HepG2 (cell line): ENCODE measurements at regions not wholly inside any gene's neighbourhood (a gene's known extent, or its start where the extent isn't known, plus 50 kb on each side); places are given as distances from the start of the nearest gene placed in this dataset.

Experiments
- ATAC-seq: fragments of 200-7000 bp; cut with Tn5 transposase; 3 replicates; pipeline ENCODE4 v1.9.1; 2020; ENCODE audit warnings: mild to moderate bottlenecking, moderate library complexity
- BruUV-seq: library from RNA; stranded (reverse); fragments of 400-500 nt; replicated peaks from 2 replicates; lab custom pipeline; 2021; lab: Mats Ljungman, UMichigan
- CTCF ChIA-PET: fragments of 300-600 bp; formaldehyde crosslinking; extraction: SDS; loops from one replicate; lab custom pipeline; 2021; ENCODE audit warnings: low total read pairs, inconsistent platforms, low intra/inter-chr PET ratio; lab: Yijun Ruan, JAX
- POLR2A ChIA-PET: fragments of 350-600 bp; sonication (Branson Sonifier 250); formaldehyde crosslinking; loops from one replicate; lab custom pipeline; 2020; ENCODE audit warnings: antibody characterized with exemption, inconsistent platforms; lab: Yijun Ruan, JAX
- DNase-seq: peaks from one replicate; pipeline ENCODE4 v3.0.0-alpha.2; 2015; ENCODE audit warnings: low spot score
- FAIRE-seq: peaks from 3 replicates; lab custom pipeline; 2011; peaks lifted over from hg19 to GRCh38; lab: Jason Lieb, UNC
- H2AFZ ChIP-seq: one replicate; pipeline ENCODE4 v1.6.1; 2011; ENCODE audit warnings: low read length, inconsistent platforms
- H3K27ac ChIP-seq: fragments of 300-600 bp; 3 replicates; pipeline ENCODE4 v1.8.0; 2011; ENCODE audit warnings: mixed run types, mild to moderate bottlenecking, mixed read lengths, low read length, inconsistent platforms; ENCODE audit not compliant: insufficient read depth; ENCODE audit errors: extremely low read length
- H3K27me3 ChIP-seq, 2 experiments: fragments of 200-600 bp in 1 of 2; 2 replicates in 1 of 2; 3 replicates in 1 of 2; pipeline versions ENCODE4 v1.6.0 to v1.8.0; 2011; ENCODE audit warnings: low read length in 2 of 2, mild to moderate bottlenecking in 2 of 2, moderate library complexity in 2 of 2, inconsistent platforms in 1 of 2; ENCODE audit not compliant: insufficient read depth in 2 of 2, control insufficient read depth in 1 of 2
- H3K36me3 ChIP-seq, 2 experiments: fragments of 200-600 bp in 1 of 2; replicated peaks in 1 of 2; 2 replicates in 1 of 2; 3 replicates in 1 of 2; pipeline versions ENCODE4 v1.5.1 to v1.8.0; 2011; ENCODE audit warnings: low read length in 2 of 2, inconsistent platforms in 1 of 2; ENCODE audit not compliant: insufficient read depth in 2 of 2, control insufficient read depth in 1 of 2
- H3K4me1 ChIP-seq: 2 replicates; pipeline ENCODE4 v1.5.1; 2012; ENCODE audit warnings: low read length, inconsistent platforms; ENCODE audit not compliant: insufficient read depth
- H3K4me2 ChIP-seq: 2 replicates; pipeline ENCODE4 v1.6.0; 2011; ENCODE audit warnings: low read depth, low read length, inconsistent platforms
- H3K4me3 ChIP-seq, 3 experiments: fragments of 200-600 bp in 1 of 3; sonication (generic), shearing (Covaris generic) in 1 of 3; replicated peaks in 1 of 3; 2 replicates each; pipeline ENCODE4 v1.5.1; 2011 to 2016; ENCODE audit warnings: low read length in 3 of 3, inconsistent platforms in 2 of 3, low read depth in 2 of 3, mild to moderate bottlenecking in 2 of 3, control low read depth in 1 of 3, mixed read lengths in 1 of 3; ENCODE audit not compliant: insufficient read depth in 1 of 3
- H3K79me2 ChIP-seq: one replicate; pipeline ENCODE4 v1.6.1; 2011; ENCODE audit warnings: low read length, inconsistent platforms; ENCODE audit not compliant: insufficient read depth
- H3K9ac ChIP-seq: 2 replicates; pipeline ENCODE4 v1.6.0; 2011; ENCODE audit warnings: mild to moderate bottlenecking, low read depth, low read length, inconsistent platforms; ENCODE audit not compliant: insufficient read depth
- H3K9me3 ChIP-seq: 2 replicates; pipeline ENCODE4 v1.5.1; 2012; ENCODE audit warnings: mild to moderate bottlenecking, low read length
- H4K20me1 ChIP-seq: 2 replicates; pipeline ENCODE4 v1.6.0; 2011; ENCODE audit warnings: inconsistent platforms, mild to moderate bottlenecking, low read length, moderate library complexity; ENCODE audit not compliant: insufficient read depth
- CCDC6 ChIP-seq: sonication (generic); formaldehyde crosslinking; IDR thresholded peaks from 2 replicates; pipeline ENCODE4 v1.8.1; 2022; ENCODE audit warnings: mild to moderate bottlenecking, missing genetic modification reagents, moderate library complexity
- FOXP1 ChIP-seq, 2 experiments: fragments of 450-650 bp in 1 of 2; IDR thresholded peaks; 2 replicates each; pipeline ENCODE4 v1.6.1; 2017 to 2018; ENCODE audit warnings: antibody characterized with exemption in 1 of 2
- IKZF1 ChIP-seq: fragments of 450-650 bp; IDR thresholded peaks from 2 replicates; pipeline ENCODE4 v1.7.1; 2016
- IRF2 ChIP-seq: IDR thresholded peaks from 2 replicates; pipeline ENCODE4 v1.6.1; 2018; ENCODE audit warnings: missing genetic modification reagents, missing compliant biosample characterization
- MATR3 ChIP-seq: sonication (generic); formaldehyde crosslinking; IDR thresholded peaks from 2 replicates; pipeline ENCODE4 v1.4.0; 2020; ENCODE audit warnings: missing genetic modification reagents
- MED1 ChIP-seq: sonication (generic); formaldehyde crosslinking; IDR thresholded peaks from 2 replicates; pipeline ENCODE4 v1.4.0; 2020; ENCODE audit warnings: missing genetic modification reagents
- MZF1 ChIP-seq: sonication (generic); formaldehyde crosslinking; IDR thresholded peaks from 2 replicates; pipeline ENCODE4 v1.8.1; 2023; ENCODE audit warnings: mild to moderate bottlenecking, missing genetic modification reagents, borderline replicate concordance
- SOX6 ChIP-seq, 2 experiments: fragments of 450-650 bp in 1 of 2; sonication (generic) in 1 of 2; formaldehyde crosslinking in 1 of 2; IDR thresholded peaks; 2 replicates each; pipeline versions ENCODE4 v1.4.0 to v1.6.1; 2017 to 2020; ENCODE audit warnings: antibody characterized with exemption in 1 of 2, mild to moderate bottlenecking in 1 of 2, missing genetic modification reagents in 1 of 2
- ZBTB10 ChIP-seq: sonication (generic); formaldehyde crosslinking; IDR thresholded peaks from 2 replicates; pipeline ENCODE4 v1.4.0; 2020; ENCODE audit warnings: missing genetic modification reagents, borderline replicate concordance
- ZNF546 ChIP-seq: sonication (generic); formaldehyde crosslinking; conservative IDR thresholded peaks from 2 replicates; pipeline ENCODE4 v1.8.1; 2023; ENCODE audit warnings: mild to moderate bottlenecking, missing genetic modification reagents
- ZNF646 ChIP-seq: sonication (generic); formaldehyde crosslinking; IDR thresholded peaks from 2 replicates; pipeline ENCODE4 v1.9.0; 2021; ENCODE audit warnings: mild to moderate bottlenecking, missing genetic modification reagents
- WGBS: methylation state at CpG from one replicate; pipeline ENCODE4 v1.1.6; 2017; ENCODE audit warnings: low lambda C conversion rate; 5-methylcytosine and 5-hydroxymethylcytosine counted together
- in situ Hi-C: cut with HindIII; loops from 2 replicates; pipeline ENCODE4 v1.10.0; 2017; ENCODE audit warnings: low pct_unique_long_range_greater_than_20kb; ENCODE audit not compliant: extremely low pct_ligation_motif_present
- intact Hi-C: fragments of 100-400 bp; cut with micrococcal nuclease; formaldehyde crosslinking; loops from one replicate; pipeline ENCODE4 v1.10.0; 2022; ENCODE audit not compliant: unreplicated experiment

GRCh38 chr2:16114070-16114469 lies 173.7 kb downstream of the MYCN start (continued):
- TF ChIP-seq SOX6 (IDR thresholded peaks at IDR 0.05) (no peak), SOX6 (CRISPR knock-in tag; IDR thresholded peaks at IDR 0.05) (no peak), MATR3 (CRISPR knock-in tag) (no peak), ZBTB10 (CRISPR knock-in tag) (no peak), CCDC6 (no peak), IRF2 (CRISPR knock-in tag) (no peak)

DNA sequence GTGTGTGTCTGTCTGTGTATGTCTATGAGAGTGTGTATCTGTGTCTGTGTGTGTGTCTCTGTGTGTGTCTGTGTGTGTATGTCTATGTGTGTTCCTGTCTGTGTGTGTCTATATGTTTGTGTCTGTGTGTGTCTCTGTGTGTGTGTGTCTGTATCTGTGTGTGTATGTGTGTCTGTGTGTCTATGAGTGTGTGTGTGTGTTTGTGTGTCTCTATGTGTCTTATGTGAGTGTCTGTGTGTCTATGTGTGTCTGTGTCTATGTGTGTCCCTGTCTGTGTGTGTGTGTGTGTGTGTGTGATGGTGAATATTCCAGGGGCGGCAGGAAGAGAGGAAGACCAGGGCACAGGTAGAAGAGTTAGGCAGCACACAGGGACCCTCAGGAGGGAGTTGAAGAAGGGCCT lies 173.2 kb downstream of the MYCN start:
- WGBS: 54% methylated on average over 1 of the region's 1 CpG
- 0 out of 2 replicates have a peak, but pooled peaks have one; percentile 44 for TF ChIP-seq FOXP1 (IDR thresholded peaks at IDR 0.05)
- no peak for TF ChIP-seq FOXP1 (CRISPR knock-in tag; IDR thresholded peaks at IDR 0.05)
- no peak for TF ChIP-seq MED1 (CRISPR knock-in tag)
- no peak for TF ChIP-seq ZNF546 (CRISPR knock-in tag)
- TF ChIP-seq ZNF646 (CRISPR knock-in tag): peak; percentile 82
- no peak for TF ChIP-seq MZF1
- TF ChIP-seq IKZF1: 0 out of 2 replicates have a peak, but pooled peaks have one; percentile 31
- intact Hi-C loops: no loop called here
- H3K4me1 ChIP-seq: peaks cover 24% of the 10 kb centered on the region
- H3K36me3 ChIP-seq: no peaks in the 10 kb centered on the region
- DNase-seq (no peak), ATAC-seq (no peak), FAIRE-seq (peak; percentile 87)
- no peak overlapping the region for H3K4me2 ChIP-seq
- in situ Hi-C loops: no loop called here
- H3K9me3 ChIP-seq: no peaks in the 10 kb centered on the region
- H3K27me3 ChIP-seq: peaks cover 0 to 4% of the 10 kb centered on the region in 2 experiments; a peak in 1 of 5 replicates
- POLR2A ChIA-PET: no interaction called here
- no peak overlapping the region for H3K4me3 ChIP-seq
- H2AFZ ChIP-seq: no peak overlapping the region
- H3K79me2 ChIP-seq: no peaks in the 10 kb centered on the region
- no peak overlapping the region for H3K27ac ChIP-seq
- CTCF ChIA-PET: no interaction called here
- H4K20me1 ChIP-seq: no peaks in the 10 kb centered on the region
- BruUV-seq: no TSS peak
- no peak overlapping the region for H3K9ac ChIP-seq
